Neural crest cell (in vitro differentiated cells): ENCODE measurements at regions not wholly inside any gene's neighbourhood (a gene's known extent, or its start where the extent isn't known, plus 50 kb on each side); places are given as distances from the start of the nearest gene placed in this dataset.

Experiments
- DNase-seq: peaks from one replicate; pipeline ENCODE4 v3.0.0; 2021; ENCODE audit warnings: low read depth, mixed read lengths, low spot score
- H3K27ac Mint-ChIP-seq: one replicate; pipeline ENCODE4 v1.8.0; 2021; ENCODE audit warnings: mild to moderate bottlenecking, mixed read lengths; ENCODE audit not compliant: unreplicated experiment
- H3K27me3 Mint-ChIP-seq: 2 replicates; pipeline ENCODE4 v1.8.0; 2021; ENCODE audit warnings: low read depth, mild to moderate bottlenecking, mixed read lengths
- H3K36me3 Mint-ChIP-seq: 2 replicates; pipeline ENCODE4 v1.8.0; 2021; ENCODE audit warnings: low read depth, mild to moderate bottlenecking, mixed read lengths
- H3K4me1 Mint-ChIP-seq: 2 replicates; pipeline ENCODE4 v1.8.0; 2021; ENCODE audit warnings: mixed read lengths
- H3K4me3 Mint-ChIP-seq: one replicate; pipeline ENCODE4 v1.8.0; 2021; ENCODE audit warnings: mild to moderate bottlenecking, mixed read lengths
- H3K9me3 Mint-ChIP-seq: 2 replicates; pipeline ENCODE4 v1.8.0; 2021; ENCODE audit warnings: mixed read lengths
- CTCF ChIP-seq: fragments of 200-600 bp; sonication (generic); conservative IDR thresholded peaks from 2 replicates; pipeline ENCODE4 v1.5.0; 2021; ENCODE audit warnings: antibody characterized with exemption, mild to moderate bottlenecking

DNA sequence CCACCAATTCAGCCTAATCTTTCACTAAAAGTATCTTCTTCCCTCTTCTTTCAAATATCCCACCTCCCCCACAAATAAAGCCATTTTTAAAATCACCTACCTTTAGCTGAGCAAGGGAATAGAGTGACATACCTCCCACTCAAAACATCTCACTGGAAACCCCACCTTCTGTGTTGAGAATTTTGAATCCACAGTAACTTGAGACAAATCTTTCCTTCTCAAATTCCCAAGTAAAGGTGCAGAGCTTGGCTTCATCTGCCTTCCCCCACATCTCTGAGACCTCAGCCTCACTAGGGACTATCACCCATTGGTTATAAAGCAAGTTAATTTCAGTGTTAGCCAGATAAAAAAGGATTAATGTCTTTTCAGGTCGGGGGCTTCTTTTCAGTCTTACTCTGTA lies 180.4 kb downstream of the INO80D start:
- DNase-seq = no peak
- Mint-ChIP-seq H3K27ac (no peak overlapping the region), H3K4me3 (no peak overlapping the region), H3K36me3 (peaks cover 3% of the 10 kb centered on the region), H3K4me1 (peaks cover 16% of the 10 kb centered on the region), H3K27me3 (no peaks in the 10 kb centered on the region), H3K9me3 (peaks cover 2% of the 10 kb centered on the region)
- no peak for TF ChIP-seq CTCF

GRCh38 chr2:205904873-205905272 lies 181.1 kb downstream of the INO80D start:
- H3K4me3 Mint-ChIP-seq = no peak overlapping the region
- DNase-seq = no peak
- peaks cover 2% of the 10 kb centered on the region for H3K9me3 Mint-ChIP-seq
- no peak overlapping the region for H3K27ac Mint-ChIP-seq
- peaks cover 12% of the 10 kb centered on the region for H3K4me1 Mint-ChIP-seq
- peaks cover 3% of the 10 kb centered on the region for H3K36me3 Mint-ChIP-seq
- H3K27me3 Mint-ChIP-seq = no peaks in the 10 kb centered on the region
- no peak for TF ChIP-seq CTCF

- Mint-ChIP-seq H3K9me3 (peaks cover 5% of the 10 kb centered on the region), H3K4me1 (peaks cover 7% of the 10 kb centered on the region), H3K4me3 (no peak overlapping the region), H3K36me3 (peaks cover 3% of the 10 kb centered on the region), H3K27me3 (no peaks in the 10 kb centered on the region), H3K27ac (no peak overlapping the region)
- DNase-seq = no peak
- TF ChIP-seq CTCF = peak; percentile 59
These were observed 182.3 kb downstream of the INO80D start for GRCh38 chr2:205903549-205904129.

GRCh38 chr2:205902900-205903237 lies 183.1 kb downstream of the INO80D start:
- Mint-ChIP-seq H3K27ac (no peak overlapping the region), H3K9me3 (peaks cover 5% of the 10 kb centered on the region), H3K4me3 (no peak overlapping the region), H3K4me1 (peaks cover 7% of the 10 kb centered on the region), H3K36me3 (peaks cover 3% of the 10 kb centered on the region), H3K27me3 (no peaks in the 10 kb centered on the region)
- DNase-seq = no peak
- no peak for TF ChIP-seq CTCF

GRCh38 chr2:205902041-205902899 lies 183.7 kb downstream of the INO80D start:
- no peak for DNase-seq
- TF ChIP-seq CTCF = no peak
- no peaks in the 10 kb centered on the region for H3K27me3 Mint-ChIP-seq
- H3K9me3 Mint-ChIP-seq = peaks cover 5% of the 10 kb centered on the region
- no peak overlapping the region for H3K4me3 Mint-ChIP-seq
- peak overlapping the region; percentile 55 for H3K27ac Mint-ChIP-seq
- peaks cover 7% of the 10 kb centered on the region for H3K4me1 Mint-ChIP-seq
- H3K36me3 Mint-ChIP-seq = peaks cover 2% of the 10 kb centered on the region
